GM23338 (cell line): ENCODE measurements at regions not wholly inside any gene's neighbourhood (a gene's known extent, or its start where the extent isn't known, plus 50 kb on each side); places are given as distances from the start of the nearest gene placed in this dataset.

Experiments
- ATAC-seq: fragments of 200-7000 bp; cut with Tn5 transposase; 3 replicates; pipeline ENCODE4 v1.9.1; 2020
- DNase-seq: peaks from one replicate; pipeline ENCODE4 v3.0.0-alpha.2; 2015; ENCODE audit warnings: low spot score
- H2AFZ ChIP-seq: fragments of 200-600 bp; sonication (generic); 2 replicates; pipeline ENCODE4 v1.8.0; 2016; ENCODE audit warnings: antibody characterized with exemption, mild to moderate bottlenecking, moderate library complexity
- H3F3A ChIP-seq: fragments of 200-600 bp; sonication (generic); replicated peaks from 2 replicates; pipeline ENCODE4 v1.8.0; 2017; ENCODE audit warnings: antibody characterized with exemption, mixed run types, low read depth
- H3K27ac ChIP-seq: fragments of 200-600 bp; sonication (generic); 2 replicates; pipeline ENCODE4 v1.6.1; 2016; ENCODE audit warnings: low read depth
- H3K27me3 ChIP-seq: fragments of 200-600 bp; sonication (generic); 2 replicates; pipeline ENCODE4 v1.8.0; 2016; ENCODE audit warnings: mild to moderate bottlenecking, mixed run types, moderate library complexity; ENCODE audit not compliant: insufficient read depth
- H3K36me3 ChIP-seq: fragments of 200-600 bp; sonication (generic); 2 replicates; pipeline ENCODE4 v1.8.0; 2016; ENCODE audit warnings: mild to moderate bottlenecking; ENCODE audit not compliant: insufficient read depth
- H3K4me1 ChIP-seq: fragments of 200-600 bp; sonication (generic); 2 replicates; pipeline ENCODE4 v1.8.0; 2016; ENCODE audit warnings: mild to moderate bottlenecking, moderate library complexity; ENCODE audit not compliant: insufficient read depth
- H3K4me2 ChIP-seq: fragments of 200-600 bp; sonication (generic); 2 replicates; pipeline ENCODE4 v1.7.1; 2017; ENCODE audit warnings: mixed run types
- H3K4me3 ChIP-seq: fragments of 200-600 bp; sonication (generic); 2 replicates; pipeline ENCODE4 v1.6.1; 2016; ENCODE audit warnings: mixed run types
- H3K79me2 ChIP-seq: fragments of 200-600 bp; sonication (generic); replicated peaks from 2 replicates; pipeline ENCODE4 v1.8.0; 2017; ENCODE audit warnings: mild to moderate bottlenecking; ENCODE audit not compliant: insufficient read depth
- H3K9me2 ChIP-seq: fragments of 200-600 bp; sonication (generic); 2 replicates; pipeline ENCODE4 v1.8.0; 2017; ENCODE audit not compliant: insufficient read depth
- H4K20me1 ChIP-seq: fragments of 200-600 bp; sonication (generic); replicated peaks from 2 replicates; pipeline ENCODE4 v1.8.0; 2017; ENCODE audit warnings: mild to moderate bottlenecking; ENCODE audit not compliant: insufficient read depth
- H3K27ac Mint-ChIP-seq: 2 replicates; pipeline ENCODE4 v1.8.0; 2020; ENCODE audit warnings: inconsistent platforms, mild to moderate bottlenecking, moderate library complexity, mixed read lengths
- H3K27me3 Mint-ChIP-seq: 3 replicates; pipeline ENCODE4 v1.8.0; 2022; ENCODE audit warnings: low read depth, mild to moderate bottlenecking, moderate library complexity, mixed read lengths, inconsistent platforms; ENCODE audit not compliant: insufficient read depth, poor library complexity
- H3K36me3 Mint-ChIP-seq: 3 replicates; pipeline ENCODE4 v1.8.0; 2021; ENCODE audit warnings: low read depth, mild to moderate bottlenecking, inconsistent platforms, moderate library complexity, mixed read lengths
- H3K4me1 Mint-ChIP-seq: 3 replicates; pipeline ENCODE4 v1.8.0; 2020; ENCODE audit warnings: mild to moderate bottlenecking, inconsistent platforms, mixed read lengths
- H3K4me3 Mint-ChIP-seq: 3 replicates; pipeline ENCODE4 v1.8.0; 2021; ENCODE audit warnings: moderate library complexity, mild to moderate bottlenecking, inconsistent platforms, mixed read lengths
- H3K9me3 Mint-ChIP-seq: 3 replicates; pipeline ENCODE4 v1.8.0; 2020; ENCODE audit warnings: moderate library complexity, mild to moderate bottlenecking, inconsistent platforms, mixed read lengths
- CREB1 ChIP-seq: fragments of 250-450 bp; sonication (Bioruptor Pico); IDR thresholded peaks from 2 replicates; pipeline ENCODE4 v1.5.0; 2020; ENCODE audit warnings: low read depth, mild to moderate bottlenecking, moderate library complexity
- EZH2 ChIP-seq: fragments of 200-600 bp; sonication (generic); IDR thresholded peaks from one replicate; pipeline ENCODE4 v1.8.0; 2017; ENCODE audit warnings: antibody characterized with exemption, mild to moderate bottlenecking, low read depth; ENCODE audit not compliant: unreplicated experiment
- EZH2phosphoT487 ChIP-seq: fragments of 200-600 bp; sonication (generic); IDR thresholded peaks from one replicate; pipeline ENCODE4 v1.8.1; 2018; ENCODE audit warnings: antibody characterized with exemption; ENCODE audit not compliant: unreplicated experiment
- JUNB ChIP-seq: IDR thresholded peaks from one replicate; pipeline ENCODE4 v1.6.1; 2016; ENCODE audit warnings: antibody characterized with exemption; ENCODE audit not compliant: unreplicated experiment
- POLR2AphosphoS5 ChIP-seq: IDR thresholded peaks from 2 replicates; pipeline ENCODE4 v1.6.1; 2016; ENCODE audit warnings: antibody characterized with exemption, low read depth
- REST ChIP-seq: IDR thresholded peaks from one replicate; pipeline ENCODE4 v1.6.1; 2018; ENCODE audit warnings: antibody characterized with exemption; ENCODE audit not compliant: unreplicated experiment
- STAT1 ChIP-seq: IDR thresholded peaks from one replicate; pipeline ENCODE4 v1.6.1; 2016; ENCODE audit warnings: antibody characterized with exemption; ENCODE audit not compliant: unreplicated experiment
- ZNF114 ChIP-seq: fragments of 250-450 bp; sonication (Bioruptor Pico); IDR thresholded peaks from 2 replicates; pipeline ENCODE4 v1.5.0; 2020; ENCODE audit warnings: mild to moderate bottlenecking, moderate library complexity
- TF ChIP-seq, protein P1 (sequence below): fragments of 250-450 bp; sonication (Bioruptor Pico); IDR thresholded peaks from 2 replicates; pipeline ENCODE4 v1.5.0; 2020; ENCODE audit warnings: mild to moderate bottlenecking, moderate library complexity
- TF ChIP-seq, protein P2 (sequence below): IDR thresholded peaks from 2 replicates; pipeline ENCODE4 v1.6.1; 2016; ENCODE audit warnings: antibody characterized with exemption

DNA sequence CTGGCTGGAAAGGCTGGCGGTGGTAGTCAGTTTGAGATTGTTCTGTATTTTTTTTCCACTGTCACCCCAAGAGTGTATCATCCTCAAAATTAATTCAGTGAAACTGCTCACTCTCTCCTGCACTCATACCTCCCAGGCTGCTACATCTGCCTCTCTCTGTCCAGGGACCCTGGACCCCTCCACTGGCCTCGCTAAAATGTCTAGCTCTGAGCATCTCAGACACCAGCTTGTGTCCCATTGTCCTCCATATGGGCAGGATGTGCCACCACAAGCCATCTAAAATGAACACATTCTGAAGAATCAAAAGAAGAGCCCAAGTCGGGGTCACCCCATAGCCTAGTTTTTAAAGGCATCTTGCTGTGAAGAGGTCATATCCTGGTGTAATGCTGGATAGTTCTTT is 345.5 kb upstream of the TSHZ3 start:
- Mint-ChIP-seq H3K4me1 (no peaks in the 10 kb centered on the region), H3K27me3 (peaks cover 3% of the 10 kb centered on the region), H3K27ac (no peak overlapping the region), H3K9me3 (no peaks in the 10 kb centered on the region), H3K36me3 (no peaks in the 10 kb centered on the region), H3K4me3 (no peak overlapping the region)
- Histone ChIP-seq H3K27me3 (no peaks in the 10 kb centered on the region), H3K4me2 (no peak overlapping the region), H3K9me2 (peaks cover 3% of the 10 kb centered on the region; the same call in 1 of the 2 replicates), H3K79me2 (no peaks in the 10 kb centered on the region), H3K36me3 (no peaks in the 10 kb centered on the region), H3K4me3 (no peak overlapping the region), H3F3A (no peaks in the 10 kb centered on the region), H3K27ac (no peak overlapping the region), H3K4me1 (no peaks in the 10 kb centered on the region), H2AFZ (no peak overlapping the region), H4K20me1 (no peaks in the 10 kb centered on the region)
- TF ChIP-seq ZNF114 (CRISPR knock-in tag) = no peak
- no peak for TF ChIP-seq JUNB
- TF ChIP-seq CREB1 (CRISPR knock-in tag) = no peak
- ATAC-seq (no peak), DNase-seq (no peak)

DNA sequence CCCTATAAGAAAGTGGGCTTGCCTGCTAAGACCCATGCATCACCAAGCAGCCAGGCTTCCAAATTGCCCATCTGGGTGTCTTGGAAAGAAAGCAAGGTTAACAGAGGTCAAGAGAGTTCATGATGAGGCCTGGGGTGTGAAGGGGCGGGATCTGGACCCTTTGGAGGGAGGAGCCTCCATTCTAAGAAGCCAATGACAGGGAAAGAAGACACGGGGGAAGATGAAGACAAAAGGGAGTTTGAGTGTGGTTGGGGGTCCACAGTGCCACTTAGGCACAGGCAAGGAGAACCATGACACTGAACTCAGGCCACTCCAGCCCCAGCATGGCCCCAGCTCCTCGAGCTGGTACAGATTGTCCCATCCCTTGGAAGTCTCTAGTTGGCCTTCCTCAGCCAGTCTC is 350.2 kb upstream of the TSHZ3 start:
- no peaks in the 10 kb centered on the region for H3K27me3 ChIP-seq
- H4K20me1 ChIP-seq = no peaks in the 10 kb centered on the region
- Mint-ChIP-seq H3K4me1 (no peaks in the 10 kb centered on the region), H3K36me3 (no peaks in the 10 kb centered on the region), H3K4me3 (no peak overlapping the region), H3K27ac (no peak overlapping the region), H3K9me3 (no peaks in the 10 kb centered on the region), H3K27me3 (peaks cover 7% of the 10 kb centered on the region)
- DNase-seq (no peak), ATAC-seq (no peak)
- peaks cover 21% of the 10 kb centered on the region for H3K9me2 ChIP-seq
- H3K4me1 ChIP-seq = no peaks in the 10 kb centered on the region
- no peak overlapping the region for H3K4me3 ChIP-seq
- no peaks in the 10 kb centered on the region for H3F3A ChIP-seq
- no peak overlapping the region for H3K4me2 ChIP-seq
- no peaks in the 10 kb centered on the region for H3K36me3 ChIP-seq
- no peak overlapping the region for H3K27ac ChIP-seq
- peak overlapping the region; percentile 15; the same call in 1 of the 2 replicates for H2AFZ ChIP-seq
- H3K79me2 ChIP-seq = no peaks in the 10 kb centered on the region
- TF ChIP-seq EZH2phosphoT487 (no peak), REST (no peak), STAT1 (no peak), POLR2AphosphoS5 (no peak), JUNB (no peak), CREB1 (CRISPR knock-in tag) (no peak), ZNF114 (CRISPR knock-in tag) (no peak), EZH2 (no peak)
- TF ChIP-seq, protein P1, sequence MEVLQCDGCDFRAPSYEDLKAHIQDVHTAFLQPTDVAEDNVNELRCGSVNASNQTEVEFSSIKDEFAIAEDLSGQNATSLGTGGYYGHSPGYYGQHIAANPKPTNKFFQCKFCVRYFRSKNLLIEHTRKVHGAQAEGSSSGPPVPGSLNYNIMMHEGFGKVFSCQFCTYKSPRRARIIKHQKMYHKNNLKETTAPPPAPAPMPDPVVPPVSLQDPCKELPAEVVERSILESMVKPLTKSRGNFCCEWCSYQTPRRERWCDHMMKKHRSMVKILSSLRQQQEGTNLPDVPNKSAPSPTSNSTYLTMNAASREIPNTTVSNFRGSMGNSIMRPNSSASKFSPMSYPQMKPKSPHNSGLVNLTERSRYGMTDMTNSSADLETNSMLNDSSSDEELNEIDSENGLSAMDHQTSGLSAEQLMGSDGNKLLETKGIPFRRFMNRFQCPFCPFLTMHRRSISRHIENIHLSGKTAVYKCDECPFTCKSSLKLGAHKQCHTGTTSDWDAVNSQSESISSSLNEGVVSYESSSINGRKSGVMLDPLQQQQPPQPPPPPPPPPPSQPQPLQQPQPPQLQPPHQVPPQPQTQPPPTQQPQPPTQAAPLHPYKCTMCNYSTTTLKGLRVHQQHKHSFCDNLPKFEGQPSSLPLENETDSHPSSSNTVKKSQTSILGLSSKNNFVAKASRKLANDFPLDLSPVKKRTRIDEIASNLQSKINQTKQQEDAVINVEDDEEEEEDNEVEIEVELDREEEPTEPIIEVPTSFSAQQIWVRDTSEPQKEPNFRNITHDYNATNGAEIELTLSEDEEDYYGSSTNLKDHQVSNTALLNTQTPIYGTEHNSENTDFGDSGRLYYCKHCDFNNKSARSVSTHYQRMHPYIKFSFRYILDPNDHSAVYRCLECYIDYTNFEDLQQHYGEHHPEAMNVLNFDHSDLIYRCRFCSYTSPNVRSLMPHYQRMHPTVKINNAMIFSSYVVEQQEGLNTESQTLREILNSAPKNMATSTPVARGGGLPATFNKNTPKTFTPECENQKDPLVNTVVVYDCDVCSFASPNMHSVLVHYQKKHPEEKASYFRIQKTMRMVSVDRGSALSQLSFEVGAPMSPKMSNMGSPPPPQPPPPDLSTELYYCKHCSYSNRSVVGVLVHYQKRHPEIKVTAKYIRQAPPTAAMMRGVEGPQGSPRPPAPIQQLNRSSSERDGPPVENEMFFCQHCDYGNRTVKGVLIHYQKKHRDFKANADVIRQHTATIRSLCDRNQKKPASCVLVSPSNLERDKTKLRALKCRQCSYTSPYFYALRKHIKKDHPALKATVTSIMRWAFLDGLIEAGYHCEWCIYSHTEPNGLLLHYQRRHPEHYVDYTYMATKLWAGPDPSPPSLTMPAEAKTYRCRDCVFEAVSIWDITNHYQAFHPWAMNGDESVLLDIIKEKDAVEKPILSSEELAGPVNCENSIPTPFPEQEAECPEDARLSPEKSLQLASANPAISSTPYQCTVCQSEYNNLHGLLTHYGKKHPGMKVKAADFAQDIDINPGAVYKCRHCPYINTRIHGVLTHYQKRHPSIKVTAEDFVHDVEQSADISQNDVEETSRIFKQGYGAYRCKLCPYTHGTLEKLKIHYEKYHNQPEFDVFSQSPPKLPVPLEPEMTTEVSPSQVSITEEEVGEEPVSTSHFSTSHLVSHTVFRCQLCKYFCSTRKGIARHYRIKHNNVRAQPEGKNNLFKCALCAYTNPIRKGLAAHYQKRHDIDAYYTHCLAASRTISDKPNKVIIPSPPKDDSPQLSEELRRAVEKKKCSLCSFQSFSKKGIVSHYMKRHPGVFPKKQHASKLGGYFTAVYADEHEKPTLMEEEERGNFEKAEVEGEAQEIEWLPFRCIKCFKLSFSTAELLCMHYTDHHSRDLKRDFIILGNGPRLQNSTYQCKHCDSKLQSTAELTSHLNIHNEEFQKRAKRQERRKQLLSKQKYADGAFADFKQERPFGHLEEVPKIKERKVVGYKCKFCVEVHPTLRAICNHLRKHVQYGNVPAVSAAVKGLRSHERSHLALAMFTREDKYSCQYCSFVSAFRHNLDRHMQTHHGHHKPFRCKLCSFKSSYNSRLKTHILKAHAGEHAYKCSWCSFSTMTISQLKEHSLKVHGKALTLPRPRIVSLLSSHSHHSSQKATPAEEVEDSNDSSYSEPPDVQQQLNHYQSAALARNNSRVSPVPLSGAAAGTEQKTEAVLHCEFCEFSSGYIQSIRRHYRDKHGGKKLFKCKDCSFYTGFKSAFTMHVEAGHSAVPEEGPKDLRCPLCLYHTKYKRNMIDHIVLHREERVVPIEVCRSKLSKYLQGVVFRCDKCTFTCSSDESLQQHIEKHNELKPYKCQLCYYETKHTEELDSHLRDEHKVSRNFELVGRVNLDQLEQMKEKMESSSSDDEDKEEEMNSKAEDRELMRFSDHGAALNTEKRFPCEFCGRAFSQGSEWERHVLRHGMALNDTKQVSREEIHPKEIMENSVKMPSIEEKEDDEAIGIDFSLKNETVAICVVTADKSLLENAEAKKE = no peak
- TF ChIP-seq, protein P2, sequence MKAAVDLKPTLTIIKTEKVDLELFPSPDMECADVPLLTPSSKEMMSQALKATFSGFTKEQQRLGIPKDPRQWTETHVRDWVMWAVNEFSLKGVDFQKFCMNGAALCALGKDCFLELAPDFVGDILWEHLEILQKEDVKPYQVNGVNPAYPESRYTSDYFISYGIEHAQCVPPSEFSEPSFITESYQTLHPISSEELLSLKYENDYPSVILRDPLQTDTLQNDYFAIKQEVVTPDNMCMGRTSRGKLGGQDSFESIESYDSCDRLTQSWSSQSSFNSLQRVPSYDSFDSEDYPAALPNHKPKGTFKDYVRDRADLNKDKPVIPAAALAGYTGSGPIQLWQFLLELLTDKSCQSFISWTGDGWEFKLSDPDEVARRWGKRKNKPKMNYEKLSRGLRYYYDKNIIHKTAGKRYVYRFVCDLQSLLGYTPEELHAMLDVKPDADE = no peak
